ENCODE measurements at regions not wholly inside any gene's neighbourhood (a gene's known extent, or its start where the extent isn't known, plus 50 kb on each side); places are given as distances from the start of the nearest gene placed in this dataset.
A peak's percentile ranks its signal among the peaks of the same experiment; 100 is the strongest.
"Not testable (repeated sequence)": the region's sequence is repeated elsewhere in the genome, so short reads cannot be mapped to it uniquely, and the experiment has no call there.

DNA sequence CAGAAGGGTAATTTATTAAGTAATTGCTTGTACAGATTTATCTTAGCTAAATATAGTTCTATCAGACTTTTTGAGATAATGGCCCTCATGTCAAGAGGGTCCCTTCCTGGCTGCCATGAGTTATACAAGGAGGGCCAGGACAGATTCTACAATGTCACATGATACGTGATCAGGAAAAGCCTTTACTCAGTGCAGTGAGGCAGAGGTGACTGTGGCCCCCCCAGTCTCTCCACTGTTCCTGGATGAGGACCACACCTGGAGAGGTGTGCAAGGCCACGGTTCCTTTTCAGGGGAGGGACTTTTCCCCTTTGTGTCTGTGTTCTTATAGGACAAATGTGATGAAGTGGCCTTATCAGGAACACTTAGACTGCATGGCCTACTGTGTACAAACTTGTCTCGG lies 54.3 kb upstream of the LRCH1 start:
- no peak for DNase-seq

DNA sequence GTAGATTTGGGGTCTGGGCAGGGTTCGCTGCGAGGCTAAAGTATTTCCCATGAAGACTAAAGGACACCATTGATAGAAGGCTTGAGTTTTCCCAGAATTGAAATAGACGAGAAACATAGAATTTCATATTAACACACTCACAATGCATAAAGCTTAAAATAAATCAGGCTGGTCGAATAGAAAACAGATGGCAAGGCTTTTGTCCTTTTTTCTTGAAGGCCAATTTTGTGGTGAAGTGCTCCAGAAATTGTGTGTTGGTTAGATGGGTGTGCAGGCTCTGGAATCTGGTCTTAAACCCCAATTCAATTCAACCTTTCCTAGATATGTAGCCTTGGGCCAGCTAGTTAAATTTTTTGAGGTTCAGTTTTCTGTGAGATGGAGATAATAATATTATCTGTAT lies 56.9 kb upstream of the LRCH1 start:
- DNase-seq, result no peak

DNA sequence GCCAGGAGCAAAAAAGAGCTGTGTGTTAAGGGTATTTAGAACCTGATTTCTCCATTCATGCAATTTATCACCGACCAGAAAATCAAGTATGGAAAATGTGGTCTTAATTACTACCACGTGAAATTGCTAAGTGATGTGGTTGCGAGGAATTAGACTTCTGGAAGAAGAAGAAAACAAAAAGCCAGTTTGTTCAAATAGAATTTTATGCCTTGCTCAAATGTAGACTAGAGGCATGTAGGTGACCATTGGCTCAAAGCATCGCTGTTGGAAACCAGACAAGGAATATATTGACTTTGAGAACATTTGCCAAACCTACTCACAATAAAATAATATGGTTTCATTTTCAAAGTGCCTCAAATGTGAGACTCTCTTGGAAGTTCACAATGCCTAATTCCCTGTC lies 57.3 kb upstream of the LRCH1 start:
- DNase-seq, result no peak

DNA sequence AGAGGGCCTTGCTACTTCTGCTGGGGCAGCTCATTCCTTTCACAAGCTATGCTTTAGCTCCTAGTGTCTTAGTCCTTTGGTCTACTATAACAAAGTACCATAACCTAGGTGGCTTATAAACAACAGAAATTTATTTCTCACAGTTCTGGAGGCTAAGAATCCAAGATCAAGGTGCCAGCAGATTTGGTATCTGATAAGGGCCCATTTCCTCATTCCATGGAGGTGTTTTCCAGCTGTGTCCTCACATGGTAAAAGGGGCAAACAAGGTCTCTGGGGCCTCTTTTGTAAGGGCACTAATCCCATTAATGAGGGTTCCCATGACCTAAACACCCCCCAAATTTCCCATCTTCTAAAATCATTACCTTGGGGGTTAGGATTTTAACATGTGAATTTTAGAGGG lies 57.9 kb upstream of the LRCH1 start:
- DNase-seq, result no peak

DNA sequence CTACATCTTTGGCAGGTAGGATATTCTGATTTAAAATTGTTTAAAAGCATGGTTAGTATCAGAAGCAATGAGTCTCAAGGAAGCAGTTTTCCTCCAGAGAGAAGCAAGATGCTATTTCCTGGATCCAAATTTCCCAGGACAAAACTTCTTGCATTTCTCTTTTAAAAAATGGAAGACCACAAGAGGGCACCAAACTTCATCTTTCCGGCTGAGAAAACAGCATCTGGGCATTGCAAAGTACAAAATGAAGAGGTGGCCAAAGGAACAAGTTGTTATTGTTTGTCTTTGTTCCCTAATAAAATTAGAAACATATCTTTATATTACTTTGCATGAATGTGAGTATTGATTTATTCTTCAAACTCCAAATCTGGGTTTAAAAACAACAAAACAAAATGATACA lies 60.0 kb upstream of the LRCH1 start:
- peak; percentile 73 for DNase-seq

DNA sequence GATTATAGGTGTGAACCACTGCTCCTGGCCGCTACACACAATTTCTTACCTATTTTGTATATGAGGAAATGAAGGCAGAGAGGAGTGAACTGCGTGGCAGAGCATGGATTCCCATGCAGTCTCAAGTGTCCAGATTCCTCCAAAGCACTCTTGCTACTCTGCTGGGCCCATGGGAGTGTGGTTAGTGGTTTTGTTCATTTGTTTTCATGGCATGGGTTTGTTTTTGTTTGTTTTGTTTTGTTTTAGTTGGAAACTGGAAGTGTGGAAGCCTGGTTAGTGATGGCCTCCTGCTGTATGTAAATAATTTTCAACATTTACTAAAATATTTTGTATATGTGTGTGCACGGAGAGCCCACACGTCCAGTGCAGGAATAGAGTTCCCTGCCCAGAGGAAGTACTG lies 61.3 kb upstream of the LRCH1 start:
- no peak for DNase-seq

DNA sequence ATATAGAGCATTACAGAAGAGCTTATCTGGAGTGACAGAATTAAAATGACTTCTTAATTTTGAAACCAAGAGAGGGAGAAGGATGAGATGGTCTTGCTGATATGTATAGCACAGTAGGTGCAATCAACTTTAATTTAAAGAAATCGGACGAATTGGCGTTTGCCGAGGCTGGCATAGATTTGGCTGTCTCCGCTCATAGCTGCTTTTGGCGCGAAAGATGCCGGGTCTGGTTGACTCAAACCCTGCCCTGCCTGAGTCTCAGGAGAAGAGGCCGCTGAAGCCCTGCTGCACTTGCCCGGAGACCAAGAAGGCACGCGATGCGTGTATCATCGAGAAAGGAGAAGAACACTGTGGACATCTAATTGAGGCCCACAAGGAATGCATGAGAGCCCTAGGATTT lies 62.3 kb upstream of the LRCH1 start:
- DNase-seq, result not testable (repeated sequence)

DNA sequence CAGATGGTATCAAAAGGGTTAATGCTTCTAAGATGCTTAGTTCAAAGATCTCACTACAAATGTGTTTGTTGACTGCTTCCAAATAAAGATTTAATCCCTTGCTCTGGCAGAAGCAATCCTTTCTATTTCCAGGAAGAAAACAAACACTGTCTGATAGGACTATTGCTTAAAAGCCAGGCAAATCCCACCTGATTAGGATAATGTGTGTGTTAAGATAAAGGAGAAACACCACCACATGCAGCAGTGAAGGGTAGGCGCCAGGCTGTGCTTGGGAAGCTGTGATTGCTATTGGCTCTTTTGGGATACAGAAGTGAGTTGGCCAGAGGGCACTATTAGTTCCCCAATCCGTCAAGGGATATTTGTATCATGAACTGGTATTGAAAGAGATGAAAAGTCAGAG lies 62.8 kb upstream of the LRCH1 start:
- no peak for DNase-seq

DNA sequence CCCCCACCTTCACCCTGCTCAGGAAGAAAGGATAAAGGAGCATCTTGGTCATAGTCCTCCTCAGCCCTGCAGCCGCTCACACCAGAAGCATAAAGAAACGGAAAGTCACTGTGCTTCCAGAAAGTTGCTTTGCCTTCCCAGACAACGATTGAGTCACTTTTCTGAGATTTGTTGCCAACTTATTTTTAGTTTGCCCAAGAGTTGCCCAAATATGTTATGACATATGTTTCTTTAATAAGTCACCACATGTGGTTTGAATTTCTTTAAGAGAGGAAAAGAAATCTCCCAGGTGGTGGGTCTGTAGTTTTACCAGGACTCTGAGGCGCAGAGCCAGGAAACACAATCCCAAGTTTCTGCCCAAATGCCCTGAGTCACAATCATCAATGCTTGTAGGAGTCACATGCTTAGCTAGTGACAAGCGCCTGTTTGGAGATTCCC lies 63.4 kb upstream of the LRCH1 start:
- no peak for DNase-seq

DNA sequence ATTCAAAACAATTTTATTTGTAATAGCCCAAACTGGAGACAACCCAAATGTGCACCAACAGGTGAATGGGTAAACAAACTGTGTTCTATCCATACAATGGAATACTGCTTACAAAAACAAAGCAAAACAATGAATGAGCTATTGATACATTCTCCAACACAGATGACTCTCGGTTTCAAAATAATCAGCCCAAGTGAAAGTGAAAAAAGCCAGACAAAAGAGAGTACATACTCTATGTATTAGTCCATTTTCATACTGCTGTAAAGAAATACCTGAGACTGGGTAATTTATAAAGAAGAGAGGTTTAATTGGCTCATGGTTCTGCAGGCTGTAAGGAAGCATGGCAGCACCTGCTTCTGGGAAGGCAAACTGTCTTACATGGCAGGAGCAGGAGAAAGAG lies 65.2 kb upstream of the LRCH1 start:
- DNase-seq, result no peak

DNA sequence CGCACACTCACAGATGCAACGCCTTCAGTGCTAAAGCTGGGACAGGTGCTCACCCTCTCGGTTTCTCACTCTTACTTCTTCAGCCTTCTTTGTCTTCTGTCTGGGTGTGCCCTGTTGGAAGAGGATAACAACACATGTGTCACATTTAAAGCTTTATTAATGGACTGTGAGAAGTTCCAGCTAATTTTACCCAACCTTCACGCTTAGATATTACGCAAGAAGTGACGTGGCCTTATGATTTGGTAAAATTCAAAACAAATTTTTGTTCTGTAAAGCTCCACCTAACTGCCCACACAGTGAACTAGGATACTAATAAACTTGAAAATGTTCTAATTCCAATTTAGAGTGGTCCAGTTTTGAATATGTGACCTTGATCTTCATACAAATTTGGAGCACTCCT lies 66.7 kb upstream of the LRCH1 start:
- DNase-seq, result no peak

DNA sequence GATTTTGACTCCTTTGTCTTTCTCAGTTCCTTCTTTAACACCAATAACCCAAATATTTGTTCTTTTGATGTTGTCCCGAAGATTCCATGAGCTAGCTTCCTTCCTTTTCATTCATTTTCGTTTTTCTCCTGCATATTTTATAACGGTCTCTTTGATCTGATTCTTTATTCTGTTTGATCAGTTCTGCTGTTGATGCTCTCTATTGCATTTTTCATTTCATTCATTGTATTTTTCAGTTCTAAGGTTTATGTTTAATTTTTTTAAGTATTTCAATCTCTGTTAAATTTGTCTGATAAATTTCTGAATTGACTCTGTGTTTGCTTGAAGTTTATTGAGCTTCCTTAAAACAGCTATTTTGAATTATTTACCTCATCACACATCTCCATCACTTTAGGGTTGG lies 68.4 kb upstream of the LRCH1 start:
- no peak for DNase-seq

DNA sequence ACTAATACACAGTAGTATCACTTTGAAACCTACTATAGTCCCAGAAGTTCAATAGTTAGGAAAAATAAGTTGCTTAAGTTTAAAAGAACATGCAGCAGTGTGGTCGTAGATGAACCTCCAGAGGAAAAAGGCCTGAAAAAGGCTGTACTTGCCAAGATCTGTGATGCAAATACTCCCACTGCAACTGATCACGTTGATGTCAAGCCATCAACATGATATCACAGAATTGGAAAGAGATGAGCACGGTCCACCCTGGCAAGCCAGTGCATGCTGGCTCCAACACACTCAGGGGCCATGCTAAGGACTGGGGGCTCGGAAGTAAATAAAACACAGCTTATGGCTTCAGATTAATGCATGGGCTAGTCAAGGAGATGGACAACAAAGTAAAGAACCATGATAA lies 71.8 kb upstream of the LRCH1 start:
- no peak for DNase-seq

DNA sequence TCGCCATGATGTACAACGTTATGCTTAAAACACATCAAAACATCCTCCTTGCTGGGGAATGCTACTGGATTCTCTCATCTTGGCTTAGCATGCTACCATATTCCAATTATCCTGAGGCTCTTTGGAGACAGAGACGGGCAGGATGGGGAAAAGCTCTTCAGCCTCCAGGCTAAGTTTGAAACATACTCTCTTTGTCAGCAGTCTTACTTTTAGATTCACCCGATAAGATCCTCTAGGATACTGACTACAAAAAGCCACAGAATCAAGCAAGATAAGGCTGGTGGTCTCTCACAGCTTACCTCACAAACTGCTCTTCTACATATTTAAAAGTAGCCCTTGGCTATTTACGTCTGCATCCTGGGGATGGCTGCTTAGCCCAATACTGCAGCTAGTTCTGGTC lies 72.8 kb upstream of the LRCH1 start:
- DNase-seq, result no peak

DNA sequence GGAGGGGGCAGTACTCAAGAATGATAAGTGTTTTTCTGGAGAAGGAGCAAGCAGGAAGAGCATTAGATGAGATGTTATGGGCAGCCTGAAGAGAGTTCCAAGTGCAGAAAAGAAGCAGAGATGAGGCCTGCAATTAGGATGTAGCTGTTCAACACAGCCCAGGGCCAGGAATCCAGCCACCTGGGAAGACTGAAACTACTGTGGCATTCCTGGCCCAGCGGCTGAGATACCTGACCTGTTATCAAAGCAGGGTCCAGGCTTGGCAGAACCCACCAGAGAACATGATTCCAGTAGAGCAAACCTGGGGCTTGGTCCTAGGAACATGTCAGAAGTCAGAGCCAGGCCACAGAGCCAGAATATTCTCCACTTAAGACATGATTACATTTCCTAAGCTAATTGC lies 73.3 kb upstream of the LRCH1 start:
- DNase-seq, result no peak

DNA sequence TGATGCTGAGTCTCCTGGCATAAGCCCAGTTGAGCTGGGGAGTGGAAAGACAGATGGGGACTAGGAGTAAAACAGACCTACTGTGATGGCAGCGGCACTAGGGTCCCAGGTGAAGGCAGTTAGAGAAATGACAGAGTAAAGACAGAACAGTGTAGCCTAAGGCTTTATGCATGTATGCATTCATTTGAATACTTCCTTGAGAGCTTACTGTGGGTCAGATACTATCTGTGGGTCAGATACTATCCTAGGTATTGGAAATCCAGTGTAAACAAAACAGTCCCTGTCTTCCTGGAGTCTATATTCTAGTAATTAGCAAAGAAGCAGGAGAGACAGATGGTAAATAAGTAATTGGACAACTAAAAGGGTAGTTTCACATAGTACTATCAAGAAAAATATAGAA lies 73.7 kb upstream of the LRCH1 start:
- DNase-seq, result peak; percentile 57

DNA sequence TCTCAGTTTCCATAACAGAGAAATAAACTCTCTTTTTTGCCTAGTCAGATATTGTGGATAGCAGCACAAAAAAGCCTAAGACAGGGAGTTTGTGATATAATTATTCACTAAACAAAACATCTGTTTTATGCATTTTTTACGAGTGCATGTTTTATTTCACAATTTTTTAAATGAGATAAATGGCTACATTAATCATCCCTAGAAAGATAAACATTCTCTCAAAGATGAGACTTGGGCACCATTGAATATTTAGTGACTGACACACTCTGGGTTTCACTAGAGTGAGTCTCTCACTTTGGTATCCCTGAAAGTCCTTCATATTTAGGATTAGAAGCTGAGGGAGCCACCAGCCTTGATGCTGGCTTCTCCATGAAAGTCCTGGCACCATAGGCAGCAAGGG lies 74.3 kb upstream of the LRCH1 start:
- DNase-seq, result no peak

DNA sequence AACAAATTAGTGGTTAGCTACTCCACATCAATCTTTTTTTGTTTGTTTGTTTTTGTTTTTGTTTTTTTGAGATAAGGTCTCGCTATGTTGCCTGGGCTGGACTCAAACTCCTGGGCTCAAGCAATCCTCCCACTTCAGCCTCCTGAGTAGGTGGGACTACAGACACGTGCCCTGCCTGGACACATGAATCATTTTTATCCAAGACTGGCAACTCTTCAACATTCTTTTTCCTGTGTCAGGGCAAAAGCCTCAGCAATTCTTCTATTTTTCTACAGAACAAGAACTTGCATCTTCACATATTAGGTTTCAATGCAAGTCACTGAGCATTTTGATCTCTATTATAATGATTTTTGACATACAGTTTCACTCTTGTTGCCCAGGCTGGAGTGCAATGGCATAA lies 76.8 kb upstream of the LRCH1 start:
- DNase-seq, result no peak

DNA sequence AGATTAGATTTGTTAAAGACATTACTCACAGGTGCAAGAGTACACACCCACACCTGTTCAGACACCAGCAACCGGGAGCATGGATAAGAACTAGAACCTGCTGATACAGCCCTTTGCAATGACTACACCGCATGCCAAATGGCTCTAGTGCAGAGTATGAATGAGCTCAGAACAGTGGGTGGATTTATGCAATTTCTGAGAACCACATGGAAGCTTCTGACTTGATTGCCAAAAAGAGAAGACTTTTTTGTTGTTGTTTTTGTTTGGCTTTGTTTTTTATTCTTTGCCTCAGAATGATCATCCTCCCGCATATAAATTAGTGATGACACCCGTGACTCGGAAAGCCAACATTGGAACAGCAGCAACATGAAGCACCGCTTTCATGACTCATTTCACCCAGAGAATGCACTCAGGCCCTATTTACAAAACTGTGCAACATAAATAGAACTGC lies 77.4 kb upstream of the LRCH1 start:
- no peak for DNase-seq

DNA sequence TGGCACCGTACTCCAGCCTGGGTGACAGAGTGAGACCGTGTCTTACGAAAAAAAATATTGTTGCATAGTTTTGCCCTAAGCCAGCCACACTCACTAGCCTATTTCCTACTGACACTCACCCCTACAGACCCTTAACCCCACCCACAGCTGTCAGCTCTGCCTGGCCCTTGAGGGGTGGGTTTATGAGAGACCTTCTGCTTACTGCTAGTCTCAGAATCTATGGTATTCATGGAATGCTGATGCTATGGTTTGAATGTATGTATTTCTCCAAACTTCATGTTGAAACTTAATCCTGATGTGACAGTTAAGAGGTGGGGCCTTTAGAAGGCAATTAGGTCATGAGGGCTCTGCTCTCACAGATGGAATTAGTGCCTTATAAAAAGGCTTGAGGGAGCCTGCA lies 79.2 kb upstream of the LRCH1 start:
- DNase-seq, result no peak

DNA sequence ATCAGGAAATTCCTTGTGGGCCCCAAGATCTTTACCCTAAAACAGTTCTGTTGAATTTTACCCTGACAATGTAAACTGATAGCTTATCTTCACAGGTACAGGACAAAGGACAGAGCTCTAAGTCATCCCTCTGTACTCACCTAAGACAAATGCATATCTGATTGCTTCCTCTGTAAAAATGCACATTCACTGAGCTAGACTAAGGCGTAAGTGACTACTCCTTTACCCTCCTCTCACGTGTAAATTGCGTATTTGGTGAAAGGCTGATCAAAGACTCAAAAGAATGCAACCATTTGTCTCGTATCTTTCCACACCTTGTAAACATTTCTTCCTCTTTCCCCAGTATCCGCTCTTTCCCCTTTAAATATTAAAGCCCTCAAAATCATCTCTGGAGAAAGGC lies 80.6 kb upstream of the LRCH1 start:
- DNase-seq, result no peak

DNA sequence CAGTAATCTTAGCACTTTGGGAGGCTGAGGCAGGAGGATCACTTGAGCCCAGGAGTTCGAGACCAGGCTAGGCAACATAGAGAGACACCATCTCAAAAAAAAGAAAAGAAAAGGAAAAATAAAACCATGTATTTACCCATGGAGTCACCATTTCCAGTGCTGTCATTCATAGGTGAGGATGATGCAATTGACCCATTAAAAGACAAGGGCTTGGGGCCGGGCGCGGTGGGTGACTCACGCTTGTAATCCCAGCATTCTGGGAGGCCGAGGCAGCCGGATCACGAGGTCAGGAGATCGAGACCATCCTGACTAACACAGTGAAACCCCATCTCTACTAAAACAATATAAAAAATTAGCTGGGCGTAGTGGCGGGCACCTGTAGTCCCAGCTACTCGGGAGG lies 82.6 kb upstream of the RUBCNL start:
- DNase-seq, result not testable (repeated sequence)

DNA sequence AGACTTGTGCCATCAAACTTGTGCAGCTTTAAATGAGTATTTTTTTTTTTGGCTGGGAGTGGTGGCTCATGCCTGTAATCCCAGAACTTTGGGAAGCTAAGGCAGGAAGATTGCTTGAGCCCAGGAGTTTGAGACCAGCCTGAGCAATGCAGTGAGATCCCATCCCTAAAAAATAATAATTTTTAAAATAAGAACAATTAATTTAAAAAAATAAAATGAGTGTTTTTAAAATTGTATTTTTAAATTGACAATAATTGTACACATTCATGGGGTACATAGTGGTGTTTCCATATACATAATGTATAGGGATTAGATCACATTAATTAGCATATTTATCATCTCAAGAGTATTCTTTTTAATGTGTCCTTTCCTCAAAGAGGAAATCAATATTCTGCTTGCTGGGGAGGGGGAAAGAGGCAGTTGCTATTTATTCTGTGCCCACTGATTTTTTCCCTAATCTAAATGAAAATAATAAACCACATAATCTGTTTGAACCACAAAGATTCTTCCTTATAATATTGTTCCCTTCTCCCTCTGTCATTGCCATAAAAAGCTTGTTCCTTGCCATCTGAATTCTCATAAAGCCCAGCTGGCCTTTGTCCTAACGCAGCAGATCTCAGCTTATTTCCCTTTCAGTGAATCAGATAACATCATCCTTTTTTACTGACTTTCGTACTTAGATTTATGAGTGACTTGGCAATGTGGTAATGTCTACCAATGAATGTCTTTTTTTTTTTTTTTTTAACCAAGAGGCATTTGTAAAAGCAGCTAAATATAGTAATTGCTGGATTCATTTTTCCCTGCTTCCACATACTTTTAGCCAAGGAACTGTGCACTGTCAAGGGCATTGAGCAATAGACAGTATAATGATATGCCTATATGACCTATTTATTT lies 81.8 kb upstream of the RUBCNL start:
- DNase-seq, result no peak

DNA sequence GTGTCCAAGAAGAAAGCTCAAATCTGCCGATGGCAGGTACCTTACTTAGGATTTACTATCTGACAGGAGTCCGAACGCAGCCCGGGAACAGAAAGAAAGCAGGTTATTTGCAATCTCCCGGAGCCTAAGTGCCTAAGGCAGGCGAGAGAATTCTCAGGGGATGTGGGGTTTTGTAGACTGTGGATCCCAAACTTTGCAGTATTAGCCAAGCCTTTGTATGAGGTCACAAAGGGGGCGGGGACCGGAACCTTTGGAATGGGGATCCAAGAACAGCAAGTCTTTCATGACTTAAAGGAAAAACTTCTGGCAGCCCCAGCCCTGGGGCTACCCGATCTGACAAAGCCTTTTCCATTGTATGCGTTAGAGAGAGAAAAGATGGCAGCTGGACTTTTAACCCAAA lies 80.6 kb upstream of the RUBCNL start:
- DNase-seq, result not testable (repeated sequence)

DNA sequence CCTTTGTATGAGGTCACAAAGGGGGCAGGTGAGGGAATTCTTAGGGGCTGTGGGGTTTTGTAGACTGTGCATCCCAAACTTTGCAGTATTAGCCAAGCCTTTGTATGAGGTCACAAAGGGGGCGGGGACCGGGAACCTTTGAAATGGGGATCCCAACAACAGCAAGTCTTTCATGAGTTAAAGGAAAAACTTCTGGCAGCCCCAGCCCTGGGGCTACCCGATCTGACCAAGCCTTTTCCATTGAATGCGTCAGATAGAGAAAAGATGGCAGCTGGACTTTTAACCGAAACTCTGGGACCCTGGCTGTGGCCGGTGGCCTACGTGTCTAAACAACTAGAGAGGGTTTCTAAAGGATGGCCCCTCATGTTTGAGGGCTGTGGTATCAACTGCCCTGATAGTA lies 79.0 kb upstream of the RUBCNL start:
- DNase-seq, result not testable (repeated sequence)
